ENCODE measurements at regions not wholly inside any gene's neighbourhood (a gene's known extent, or its start where the extent isn't known, plus 50 kb on each side); places are given as distances from the start of the nearest gene placed in this dataset.

GRCh38 chr4:107458194-107458593 is 261.8 kb downstream of the PAPSS1 start:
- no peak for TF ChIP-seq CTCF (IDR thresholded peaks at IDR 0.05)
- Mint-ChIP-seq H3K9me3 (peaks cover 0 to 8% (median 1%) of the 10 kb centered on the region in 7 donors), H3K36me3 (no peaks in the 10 kb centered on the region), H3K27ac (no peak overlapping the region), H3K4me3 (no peak overlapping the region), H3K27me3 (ENCODE audit: low read depth in 3 of 3) (no peaks in the 10 kb centered on the region), H3K4me1 (no peaks in the 10 kb centered on the region)
- no peak overlapping the region for H2AFZ ChIP-seq (ENCODE audit: insufficient read depth, low read depth, low read length, poor library complexity, severe bottlenecking)
- H3K27me3 ChIP-seq (ENCODE audit: control insufficient read depth in 2 of 2, insufficient read depth in 2 of 2, low read length in 2 of 2): no peaks in the 10 kb centered on the region
- no peak overlapping the region for H3K4me3 ChIP-seq (replicated peaks in 1 of 3; ENCODE audit: low read depth in 2 of 3, low read length in 3 of 3)
- H3K36me3 ChIP-seq (replicated peaks in 1 of 2; ENCODE audit: control insufficient read depth in 1 of 2, insufficient read depth in 2 of 2, low read length in 2 of 2): no peaks in the 10 kb centered on the region
- no peaks in the 10 kb centered on the region for H3K79me2 ChIP-seq (ENCODE audit: insufficient read depth, low read length)
- no peak overlapping the region for H3K27ac ChIP-seq (ENCODE audit: low read depth in 1 of 2, low read length in 2 of 2)
- WGBS (ENCODE audit: insufficient coverage): 100% methylated on average over 1 of the region's 2 CpGs
- no peaks in the 10 kb centered on the region for H3K9me3 ChIP-seq (replicated peaks in 1 of 2; ENCODE audit: control insufficient read depth in 1 of 2, insufficient read depth in 1 of 2, low read length in 2 of 2)
- H4K20me1 ChIP-seq (ENCODE audit: insufficient read depth, low read length): no peaks in the 10 kb centered on the region
- H3K4me2 ChIP-seq (replicated peaks; ENCODE audit: extremely low read depth, low read length, poor library complexity, severe bottlenecking): no peak overlapping the region
- DNase-seq: no peak
- H3K4me1 ChIP-seq (ENCODE audit: control insufficient read depth in 1 of 2, insufficient read depth in 2 of 2, low read length in 2 of 2): no peaks in the 10 kb centered on the region
- intact Hi-C loops (cut with micrococcal nuclease): no loop called here
- no peak overlapping the region for H3K9ac ChIP-seq (ENCODE audit: insufficient read depth, low read length, poor library complexity, severe bottlenecking)

GRCh38 chr4:107453987-107454386 is 266.0 kb downstream of the PAPSS1 start:
- Histone ChIP-seq H3K4me3 (replicated peaks in 1 of 3; ENCODE audit: low read depth in 2 of 3, low read length in 3 of 3) (no peak overlapping the region), H4K20me1 (ENCODE audit: insufficient read depth, low read length) (no peaks in the 10 kb centered on the region), H3K4me1 (ENCODE audit: control insufficient read depth in 1 of 2, insufficient read depth in 2 of 2, low read length in 2 of 2) (no peaks in the 10 kb centered on the region), H3K79me2 (ENCODE audit: insufficient read depth, low read length) (no peaks in the 10 kb centered on the region), H3K9me3 (replicated peaks in 1 of 2; ENCODE audit: control insufficient read depth in 1 of 2, insufficient read depth in 1 of 2, low read length in 2 of 2) (no peaks in the 10 kb centered on the region), H2AFZ (ENCODE audit: insufficient read depth, low read depth, low read length, poor library complexity, severe bottlenecking) (no peak overlapping the region), H3K27me3 (ENCODE audit: control insufficient read depth in 2 of 2, insufficient read depth in 2 of 2, low read length in 2 of 2) (no peaks in the 10 kb centered on the region), H3K9ac (ENCODE audit: insufficient read depth, low read length, poor library complexity, severe bottlenecking) (no peak overlapping the region), H3K4me2 (replicated peaks; ENCODE audit: extremely low read depth, low read length, poor library complexity, severe bottlenecking) (no peak overlapping the region), H3K36me3 (replicated peaks in 1 of 2; ENCODE audit: control insufficient read depth in 1 of 2, insufficient read depth in 2 of 2, low read length in 2 of 2) (no peaks in the 10 kb centered on the region), H3K27ac (ENCODE audit: low read depth in 1 of 2, low read length in 2 of 2) (no peak overlapping the region)
- Mint-ChIP-seq H3K4me1 (no peaks in the 10 kb centered on the region), H3K27ac (no peak overlapping the region), H3K36me3 (no peaks in the 10 kb centered on the region), H3K27me3 (ENCODE audit: low read depth in 3 of 3) (peaks cover 0 to 1% (median 0%) of the 10 kb centered on the region in 3 donors), H3K9me3 (peaks cover 0 to 1% (median 0%) of the 10 kb centered on the region in 7 donors), H3K4me3 (no peak overlapping the region)
- TF ChIP-seq CTCF (IDR thresholded peaks at IDR 0.05): no peak
- WGBS (ENCODE audit: insufficient coverage): no CpG with 5 or more reads among the region's 2 CpGs
- DNase-seq: no peak
- intact Hi-C loops (cut with micrococcal nuclease): no loop called here
